Ovary (tissue), 7 donors: ENCODE measurements at regions not wholly inside any gene's neighbourhood (a gene's known extent, or its start where the extent isn't known, plus 50 kb on each side); places are given as distances from the start of the nearest gene placed in this dataset.
A peak's percentile ranks its signal among the peaks of the same experiment; 100 is the strongest.

ENCODE experiments used
- DNase-seq, 5 donors: peaks; one replicate each; pipeline ENCODE4 v3.0.0-alpha.2; 2019 to 2020
- H3K27ac ChIP-seq, 2 donors: fragments of 200-600 bp; one replicate each; pipeline versions ENCODE4 v1.5.1 to v1.8.0; 2019 to 2022
- H3K27me3 ChIP-seq: fragments of 200-600 bp; one replicate; pipeline ENCODE4 v1.8.0; 2022
- H3K36me3 ChIP-seq: fragments of 200-600 bp; sonication (generic); one replicate; pipeline ENCODE4 v1.5.1; 2019
- H3K4me1 ChIP-seq: one replicate; pipeline ENCODE4 v1.8.1; 2013; ENCODE audit warnings: mild to moderate bottlenecking, moderate library complexity; ENCODE audit not compliant: insufficient read depth
- H3K4me3 ChIP-seq: fragments of 200-600 bp; sonication (generic); one replicate; pipeline ENCODE4 v1.5.1; 2017
- H3K9me3 ChIP-seq, 2 donors: fragments of 200-600 bp in 1 of 2; sonication (generic) in 1 of 2; one replicate each; pipeline versions ENCODE4 v1.5.1 to v1.8.1; 2013 to 2019; ENCODE audit warnings: mild to moderate bottlenecking in 1 of 2, moderate library complexity in 1 of 2
- CTCF ChIP-seq, 3 donors: fragments of 450-650 bp in 2 of 3; fragments of 200-600 bp in 1 of 3; IDR thresholded peaks; one replicate each; pipeline versions ENCODE4 v1.5.1 to v1.8.0; 2016 to 2022; ENCODE audit warnings: antibody characterized with exemption in 3 of 3, mild to moderate bottlenecking in 1 of 3
- EP300 ChIP-seq: sonication (generic); formaldehyde crosslinking; IDR thresholded peaks from one replicate; pipeline ENCODE4 v1.6.1; 2017; ENCODE audit warnings: antibody characterized with exemption
- POLR2A ChIP-seq: fragments of 450-650 bp; IDR thresholded peaks from one replicate; pipeline ENCODE4 v1.6.1; 2017; ENCODE audit warnings: antibody characterized with exemption, mild to moderate bottlenecking, moderate library complexity
- WGBS, 3 donors: extraction: QIAGEN DNeasy Blood & Tissue Kit in 1 of 3; methylation state at CpG; one replicate each; pipeline versions ENCODE4 v1.1.5 to v1.1.7; 2013 to 2017; 5-methylcytosine and 5-hydroxymethylcytosine counted together
- intact Hi-C, 4 donors: fragments of 100-400 bp; cut with DNase I; formaldehyde crosslinking; loops; one replicate each; pipeline versions ENCODE4 v1.11.0 to v1.15.1; 2022 to 2023
- donor health status: DM: no; HTN: no; CAD: no; lungs with moderate emphysema.
- donor health status: DM: no; HTN: no; CAD: no.
- donor health status: Bipolar disorder and iron deficiency.
- donor health status: DM: no; HTN: no; CAD: no.
- donor health status: DM: yes; HTN: yes; CAD: no.

GRCh38 chr19:31717269-31717923 is 368.2 kb upstream of the TSHZ3 start:
- Histone ChIP-seq H3K4me3 (no peak overlapping the region), H3K27ac (no peak overlapping the region), H3K36me3 (no peaks in the 10 kb centered on the region), H3K27me3 (no peaks in the 10 kb centered on the region), H3K4me1 (peaks cover 6% of the 10 kb centered on the region), H3K9me3 (no peaks in the 10 kb centered on the region)
- DNase-seq: no peak
- WGBS, 3 donors: 72 to 91% (median 87%) methylated on average over 16 of the region's 16 CpGs
- TF ChIP-seq EP300: no peak
- no peak for TF ChIP-seq CTCF (IDR thresholded peaks at IDR 0.05)
- no peak for TF ChIP-seq POLR2A
- intact Hi-C loops: no loop called here

GRCh38 chr19:31718032-31718431 is 368.8 kb upstream of the TSHZ3 start:
- intact Hi-C loops: no loop called here
- Histone ChIP-seq H3K27ac (no peak overlapping the region), H3K27me3 (no peaks in the 10 kb centered on the region), H3K36me3 (no peaks in the 10 kb centered on the region), H3K9me3 (no peaks in the 10 kb centered on the region), H3K4me3 (no peak overlapping the region), H3K4me1 (peaks cover 6% of the 10 kb centered on the region)
- no peak for DNase-seq
- WGBS, 3 donors: 29 to 39% (median 30%) methylated on average over 6 of the region's 6 CpGs
- no peak for TF ChIP-seq CTCF (IDR thresholded peaks at IDR 0.05)
- TF ChIP-seq EP300: no peak
- no peak for TF ChIP-seq POLR2A

GRCh38 chr19:31718898-31719297 is 369.7 kb upstream of the TSHZ3 start:
- no peak for TF ChIP-seq CTCF (IDR thresholded peaks at IDR 0.05)
- no peaks in the 10 kb centered on the region for H3K27me3 ChIP-seq
- H3K9me3 ChIP-seq: no peaks in the 10 kb centered on the region
- no peak overlapping the region for H3K27ac ChIP-seq
- WGBS, 3 donors: 18 to 36% (median 20%) methylated on average over 10 of the region's 10 CpGs
- intact Hi-C loops: no loop called here
- peaks cover 6% of the 10 kb centered on the region for H3K4me1 ChIP-seq
- H3K4me3 ChIP-seq: no peak overlapping the region
- no peaks in the 10 kb centered on the region for H3K36me3 ChIP-seq
- peak in 3 of 5 donors; percentile 28 to 42 (median 28) for DNase-seq

GRCh38 chr19:31723101-31723500 is 373.9 kb upstream of the TSHZ3 start:
- intact Hi-C loops: no loop called here
- Histone ChIP-seq H3K27me3 (no peaks in the 10 kb centered on the region), H3K9me3 (no peaks in the 10 kb centered on the region), H3K4me1 (peaks cover 5% of the 10 kb centered on the region), H3K27ac (no peak overlapping the region), H3K36me3 (no peaks in the 10 kb centered on the region), H3K4me3 (no peak overlapping the region)
- TF ChIP-seq CTCF (IDR thresholded peaks at IDR 0.05) (no peak), POLR2A (no peak), EP300 (no peak)
- WGBS, 3 donors: 83 to 93% (median 87%) methylated on average over 1 of the region's 1 CpG
- DNase-seq: no peak
